SK-MEL-5 (cell line): ENCODE measurements at regions not wholly inside any gene's neighbourhood (a gene's known extent, or its start where the extent isn't known, plus 50 kb on each side); places are given as distances from the start of the nearest gene placed in this dataset.

Source experiments
- DNase-seq: peaks from one replicate; pipeline ENCODE4 v3.0.0-alpha.2; 2016; ENCODE audit warnings: low read depth, low spot score
- in situ Hi-C: cut with HindIII; loops from 2 replicates; pipeline ENCODE4 v1.10.0; 2016; ENCODE audit warnings: low sequenced_read_pairs, high pct_unique_total_duplicates, low pct_unique_long_range_greater_than_20kb

DNA sequence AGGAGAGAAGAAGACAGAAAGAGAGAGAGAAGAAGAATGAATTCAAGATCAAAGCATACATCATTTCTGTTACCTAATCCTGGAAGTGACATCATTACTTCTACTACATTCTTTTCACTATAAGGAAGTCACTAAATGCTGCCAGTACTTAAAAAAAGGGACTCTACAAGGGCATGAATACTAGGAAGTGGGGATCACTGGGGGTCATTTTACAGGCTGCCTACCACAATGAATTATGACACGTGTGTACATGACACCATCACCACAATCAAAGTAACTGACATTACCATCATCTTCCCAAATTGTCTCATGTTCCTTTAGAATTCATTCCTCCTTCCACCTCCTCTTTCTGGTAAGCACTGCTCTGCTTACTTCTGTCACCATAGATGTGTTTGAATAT, 227.0 kb downstream of the CPE start:
- DNase-seq: no peak
- in situ Hi-C loops: no loop called here

DNA sequence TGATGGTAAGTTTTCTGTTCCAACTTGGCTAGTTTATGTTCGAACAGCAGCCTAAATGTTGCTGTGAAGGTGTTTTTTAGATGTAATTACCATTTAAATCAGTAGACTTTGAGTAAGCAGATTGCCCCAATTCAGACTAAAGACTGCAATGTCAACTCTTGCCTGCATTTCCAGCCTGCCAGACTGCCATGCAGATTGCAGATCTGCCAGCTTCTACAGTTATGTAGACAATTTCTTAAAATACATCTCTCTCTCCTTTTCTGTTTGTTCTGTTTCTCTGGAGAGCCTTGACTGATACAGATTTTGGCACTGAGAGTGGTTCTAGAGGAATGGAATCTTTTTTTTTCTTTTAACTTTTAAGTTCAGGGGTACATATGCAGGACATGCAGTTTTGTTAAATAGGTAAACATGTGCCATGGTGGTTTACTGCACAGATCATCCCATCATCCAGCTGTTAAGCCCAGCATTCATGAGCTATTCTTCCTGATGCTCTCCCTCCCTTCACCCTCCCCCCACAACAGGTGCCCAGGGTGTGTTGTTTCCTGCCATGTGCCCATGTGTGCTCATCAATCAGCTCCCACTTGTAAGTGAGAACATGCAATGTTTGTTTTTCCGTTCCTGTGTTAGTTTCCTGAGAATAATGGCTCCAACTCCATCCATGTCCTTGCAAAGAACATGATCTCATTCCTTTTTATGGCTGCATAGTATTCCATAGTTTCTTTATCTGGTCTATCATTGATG, 227.8 kb downstream of the CPE start:
- in situ Hi-C loops: no loop called here
- DNase-seq: no peak

DNA sequence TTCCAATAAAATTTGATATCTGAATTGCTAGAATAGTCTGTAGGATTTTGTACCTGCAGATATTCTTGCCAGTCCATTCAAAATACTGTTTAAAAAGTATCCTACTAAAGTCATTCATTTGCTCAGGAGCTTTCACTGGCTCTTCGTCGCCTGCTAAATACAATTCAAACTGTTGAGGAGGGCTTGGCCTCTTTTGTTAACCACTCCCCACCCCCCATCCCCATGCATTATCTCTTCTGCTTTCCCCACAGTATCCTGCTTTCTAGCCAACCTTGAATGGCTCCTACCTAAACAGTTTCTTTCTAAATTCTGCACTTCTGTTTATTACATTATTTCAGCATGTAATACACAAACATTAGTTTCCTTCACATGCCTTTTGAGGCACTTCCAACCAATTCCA, 230.8 kb downstream of the CPE start:
- no peak for DNase-seq
- in situ Hi-C loops: no loop called here

DNA sequence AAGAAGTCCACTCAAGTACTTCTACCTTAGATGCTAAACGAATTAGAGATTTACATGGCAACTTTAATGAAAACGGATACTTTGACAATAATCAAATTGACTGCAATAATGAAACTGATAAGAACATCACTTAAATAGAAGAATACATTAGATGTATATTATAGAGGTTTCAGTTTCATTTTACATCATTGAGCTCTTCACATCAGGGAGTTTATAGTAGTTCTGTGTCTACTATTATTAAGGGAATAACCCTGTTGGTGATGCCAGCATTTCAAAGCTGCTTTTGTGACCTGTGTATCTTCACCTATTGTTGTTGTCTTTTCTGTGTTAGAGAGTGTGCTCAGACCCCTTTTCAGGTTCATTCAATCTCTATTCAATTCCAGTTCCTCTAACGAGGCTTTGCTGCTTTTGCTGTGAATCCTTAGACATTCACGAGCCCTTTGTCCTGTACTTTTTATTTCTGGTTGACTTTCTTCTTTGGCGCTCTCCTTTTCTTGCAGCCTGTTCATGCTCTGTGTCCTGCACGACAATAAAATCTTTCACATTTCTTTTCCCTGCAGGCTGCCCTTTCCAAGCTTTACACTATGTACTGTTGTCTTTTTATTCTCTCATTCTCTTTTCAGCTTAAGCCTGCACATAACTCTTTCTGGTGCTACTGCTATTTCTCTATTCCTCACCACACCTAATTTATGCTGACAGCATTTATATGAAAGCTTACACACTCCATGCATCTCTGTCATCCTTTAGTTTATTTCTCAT, 232.1 kb downstream of the CPE start:
- no peak for DNase-seq
- in situ Hi-C loops: no loop called here

DNA sequence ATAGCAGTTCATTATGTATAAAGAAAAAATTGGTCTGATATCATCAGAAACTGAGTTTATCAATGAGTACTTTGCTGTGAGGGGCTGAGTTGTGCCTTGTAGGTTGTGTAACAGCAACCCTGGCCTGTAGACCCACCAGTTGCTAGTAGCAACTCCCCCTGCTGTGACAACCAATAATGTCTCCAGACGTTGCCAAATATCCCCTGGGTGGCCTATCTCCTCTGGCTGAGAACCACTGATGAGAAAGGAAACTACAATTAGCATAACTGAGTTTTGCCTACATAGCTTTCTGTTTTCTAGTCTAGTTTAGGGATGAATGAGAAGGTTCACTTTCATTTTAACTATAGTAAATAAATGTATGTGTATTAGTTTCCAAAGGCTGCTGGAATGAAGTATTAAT, 234.1 kb downstream of the CPE start:
- in situ Hi-C loops: no loop called here
- DNase-seq: no peak

DNA sequence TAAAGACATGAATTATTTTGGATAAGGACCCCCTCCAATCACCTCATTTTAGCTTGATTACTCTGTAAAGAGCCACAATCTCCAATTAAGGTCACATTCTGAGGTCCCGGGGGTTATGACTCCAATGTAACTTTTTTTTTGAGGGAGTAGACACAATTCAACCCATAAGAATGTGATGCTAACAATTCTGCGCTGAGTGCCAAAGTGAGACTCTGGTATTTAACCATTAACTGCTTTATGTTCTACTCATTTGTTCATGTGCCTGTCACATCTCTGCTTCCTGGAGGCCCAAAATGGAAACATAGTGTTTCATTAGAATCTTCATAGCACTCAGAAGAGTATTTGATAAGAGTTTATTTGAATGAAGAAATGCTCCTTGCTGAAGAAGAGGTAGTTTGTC, 234.8 kb downstream of the CPE start:
- in situ Hi-C loops: no loop called here
- DNase-seq: no peak

DNA sequence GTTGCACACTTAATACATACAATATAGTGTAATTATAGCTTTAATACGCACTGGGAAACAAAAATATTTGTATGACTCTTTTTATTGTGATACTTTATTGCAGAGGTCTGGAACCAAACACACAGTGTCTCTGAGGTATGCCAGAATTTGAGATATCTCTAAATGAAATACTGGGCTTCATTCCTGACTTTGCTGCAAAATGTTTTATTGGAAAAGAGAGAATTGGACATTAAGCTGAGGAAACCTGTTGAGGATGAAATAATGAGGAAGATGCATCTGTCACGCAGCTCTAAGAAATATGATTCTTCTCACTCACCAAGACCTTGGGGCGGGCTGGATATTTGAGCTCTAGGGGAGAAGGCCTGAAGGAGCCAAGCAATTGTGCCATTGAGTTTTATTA, 242.1 kb downstream of the CPE start:
- in situ Hi-C loops: no loop called here

DNA sequence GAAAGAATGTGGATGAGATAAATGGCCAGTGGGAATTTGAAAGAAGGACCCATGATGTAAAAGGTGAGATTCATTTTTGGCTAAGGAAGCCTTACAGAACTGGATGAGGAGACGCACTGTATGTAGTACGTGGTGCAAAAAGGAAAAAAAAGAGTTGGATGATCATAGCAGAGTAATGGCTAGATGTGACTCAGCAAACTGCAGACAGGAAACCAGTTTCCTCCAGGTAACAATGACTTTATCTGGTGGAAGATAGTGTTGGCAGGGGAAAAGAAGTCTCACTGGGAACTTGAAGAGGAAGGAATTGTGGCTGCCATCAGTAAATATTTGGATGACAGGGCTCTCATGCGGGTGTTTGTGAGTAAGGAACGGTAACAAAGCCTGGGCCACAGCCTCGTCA, 243.2 kb downstream of the CPE start:
- DNase-seq: no peak
- in situ Hi-C loops: no loop called here

More for the DNA sequence above, 242.1 kb downstream of the CPE start:
- DNase-seq: no peak

DNA sequence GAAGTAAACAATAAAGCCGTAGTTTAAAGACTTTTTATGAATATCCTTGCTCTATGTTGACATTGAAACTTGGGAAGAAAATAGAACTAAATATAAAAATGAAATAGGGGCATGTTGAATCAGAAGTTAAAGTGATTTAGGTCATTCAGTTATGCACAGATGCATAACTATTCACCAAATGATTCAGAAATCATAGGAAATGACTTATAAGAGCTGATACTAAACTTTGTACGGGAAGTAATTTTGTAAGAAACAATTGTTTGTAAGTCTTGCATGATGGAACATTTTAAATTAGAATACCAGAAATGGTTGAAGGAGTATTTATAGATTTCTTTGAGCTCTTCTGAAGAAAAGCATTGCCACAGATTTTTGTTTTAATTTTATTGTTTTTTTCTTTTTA, 246.5 kb downstream of the CPE start:
- in situ Hi-C loops: no loop called here
- no peak for DNase-seq

DNA sequence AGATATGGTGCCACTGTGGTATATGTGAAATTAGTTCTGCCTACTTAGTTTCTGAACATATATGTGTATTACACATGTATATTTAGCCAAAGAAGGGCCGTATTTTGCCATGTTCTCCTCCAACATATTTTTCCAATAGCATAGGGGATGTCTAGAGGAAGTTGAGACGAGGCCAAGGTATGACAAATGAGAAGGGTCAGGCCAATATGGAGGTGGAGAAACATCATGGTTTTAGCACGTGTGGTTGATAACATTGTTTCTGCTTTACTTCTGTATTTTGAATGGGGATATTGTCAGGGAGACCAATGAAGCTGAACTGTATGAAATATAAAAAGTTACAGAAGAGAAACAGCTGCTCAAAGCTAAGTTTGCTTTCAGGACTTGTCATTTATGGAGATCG, 246.7 kb upstream of the TLL1 start:
- DNase-seq: no peak
- in situ Hi-C loops: no loop called here

DNA sequence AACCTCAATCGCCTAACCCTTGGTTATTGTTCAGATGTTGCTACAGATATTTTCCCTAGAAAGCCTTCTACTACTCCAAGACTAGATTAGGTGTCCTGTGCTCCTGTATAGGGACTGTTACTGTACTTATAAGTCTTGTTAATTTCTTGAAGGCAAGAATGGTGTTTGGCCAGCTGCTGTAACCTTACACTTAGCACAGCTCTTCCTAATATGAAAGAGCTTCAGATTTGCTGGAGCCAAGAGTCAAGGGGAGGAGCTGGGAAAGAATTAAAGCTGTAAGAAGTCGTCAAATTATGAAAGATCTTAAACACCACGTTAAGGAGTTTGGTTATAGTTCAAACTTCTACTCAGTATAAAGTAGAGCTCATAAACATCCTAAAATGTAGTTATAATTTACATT, 245.9 kb upstream of the TLL1 start:
- no peak for DNase-seq
- in situ Hi-C loops: no loop called here

DNA sequence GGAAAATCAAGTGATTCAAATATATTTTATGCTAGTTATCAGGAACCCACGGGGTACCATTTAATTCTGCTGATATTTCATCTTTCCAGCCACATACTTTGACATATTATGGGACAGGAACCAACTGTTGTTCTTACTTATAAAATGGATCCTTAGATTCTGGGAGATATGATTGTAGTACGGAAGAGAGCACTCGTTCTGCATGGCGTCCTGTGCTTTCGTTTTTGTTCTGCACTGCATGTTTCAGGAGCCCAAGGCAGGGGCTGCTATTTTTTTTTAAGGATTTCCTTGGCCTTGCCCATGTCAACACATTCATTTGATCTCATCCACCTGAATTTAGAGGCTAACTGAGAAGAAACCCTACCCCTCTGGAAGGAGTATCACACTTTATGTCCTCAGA, 245.5 kb upstream of the TLL1 start:
- in situ Hi-C loops: no loop called here
- no peak for DNase-seq

DNA sequence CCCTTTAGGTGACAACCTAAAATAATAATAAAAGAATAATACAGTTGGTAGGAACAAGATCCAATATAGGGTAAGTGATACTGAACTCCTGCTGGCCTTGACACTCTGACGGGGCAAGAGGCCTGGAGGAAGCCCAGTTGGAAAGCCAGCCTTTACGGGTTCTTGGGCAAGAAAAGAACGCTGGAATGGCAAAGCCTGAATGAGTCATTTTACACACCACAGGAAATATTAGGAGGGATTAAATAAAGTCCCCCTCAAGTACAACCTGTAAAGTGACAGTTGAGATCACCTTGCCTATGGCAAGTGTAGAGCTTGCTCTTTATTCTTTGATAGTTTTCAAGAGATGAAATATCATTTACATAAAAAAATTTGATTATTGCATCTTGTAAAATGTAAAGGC, 244.5 kb upstream of the TLL1 start:
- in situ Hi-C loops: no loop called here
- DNase-seq: no peak

DNA sequence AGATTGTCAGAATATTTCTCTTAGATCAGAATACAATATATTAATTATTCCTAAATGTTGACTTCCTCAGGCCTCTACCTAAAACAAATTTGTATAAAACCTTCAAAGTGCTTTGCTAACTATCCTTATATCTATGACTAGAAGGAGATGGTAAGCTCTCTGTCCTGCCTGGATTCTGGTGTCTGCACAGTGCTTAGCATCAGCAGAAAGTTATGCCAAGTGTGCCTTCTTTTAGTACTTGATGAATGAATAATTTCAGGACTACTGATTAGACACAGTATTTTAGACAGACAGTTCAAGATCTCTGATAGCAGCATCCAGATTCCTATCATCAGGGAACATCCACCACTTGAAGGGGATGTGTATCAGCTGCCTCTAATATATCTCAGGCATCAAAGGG, 242.4 kb upstream of the TLL1 start:
- DNase-seq: no peak
- in situ Hi-C loops: no loop called here

DNA sequence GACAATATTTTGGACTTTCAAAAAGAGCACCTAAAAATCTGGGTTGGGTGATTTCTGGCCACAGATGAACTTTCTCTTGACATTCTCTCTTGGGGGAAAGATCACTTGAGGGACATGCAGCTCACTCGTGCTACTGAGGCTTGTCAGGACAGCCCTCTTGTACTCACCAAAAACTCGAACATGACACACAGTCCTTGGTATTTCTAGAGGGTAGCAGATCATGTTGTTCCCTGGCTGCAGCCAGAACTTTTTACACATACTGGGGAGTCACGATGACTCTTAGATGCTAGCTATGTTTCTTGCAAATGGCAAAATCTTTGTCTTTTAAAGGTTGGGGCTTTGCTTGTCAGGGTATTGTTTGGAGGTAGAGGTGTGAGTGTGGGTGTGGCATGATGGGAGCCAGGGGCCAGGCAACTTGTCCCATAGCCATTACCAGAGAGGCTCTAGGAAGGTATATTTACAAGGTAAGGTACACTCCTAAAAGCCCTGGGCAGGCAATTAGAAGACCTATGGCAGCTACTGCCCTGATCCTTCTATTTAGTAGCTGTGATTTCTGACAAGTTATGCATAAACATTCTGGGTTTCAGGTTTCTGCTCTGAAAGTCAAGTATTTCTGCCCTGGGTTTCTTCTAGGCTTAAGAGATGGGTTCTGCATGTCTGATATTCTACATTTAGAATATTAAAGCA, 241.7 kb upstream of the TLL1 start:
- in situ Hi-C loops: no loop called here
- no peak for DNase-seq

DNA sequence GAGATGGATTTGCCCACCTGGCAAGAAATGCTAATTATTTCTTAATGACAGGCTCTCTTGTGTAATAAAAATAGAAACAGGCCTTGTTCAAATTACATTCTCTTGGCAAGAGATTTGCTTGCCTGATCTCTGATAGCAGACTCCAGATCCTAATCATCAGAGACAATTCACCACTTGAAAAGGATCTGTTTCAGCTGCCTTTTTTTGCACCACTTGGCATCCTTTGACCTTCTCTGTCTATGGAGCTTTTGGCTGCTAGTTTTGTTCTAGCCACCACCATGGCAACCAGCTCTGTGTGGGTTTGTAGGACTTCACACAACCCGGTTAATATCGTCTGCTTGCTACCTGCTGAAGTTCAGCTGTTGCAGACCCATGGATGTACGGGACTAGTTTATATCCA, 241.1 kb upstream of the TLL1 start:
- DNase-seq: no peak
- in situ Hi-C loops: no loop called here

DNA sequence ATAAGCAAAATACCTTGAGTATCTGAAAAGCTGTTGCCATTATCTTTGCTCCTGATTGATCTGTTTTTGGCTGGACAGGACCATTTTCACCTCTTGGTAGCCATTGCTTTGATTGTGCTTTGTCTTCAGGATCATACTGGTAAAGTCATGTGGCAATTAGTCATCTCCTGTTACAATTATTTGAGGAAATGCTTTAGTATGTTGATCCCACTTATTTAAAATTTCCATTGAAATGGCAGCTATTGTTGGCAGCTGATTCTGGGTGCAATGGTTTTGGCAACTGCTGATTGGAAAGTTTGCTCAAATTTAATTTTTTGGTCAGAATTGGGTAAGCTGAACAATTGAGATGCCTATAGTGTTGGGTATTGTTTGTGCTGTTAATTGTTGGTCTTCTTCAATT, 238.3 kb upstream of the TLL1 start:
- no peak for DNase-seq
- in situ Hi-C loops: no loop called here

DNA sequence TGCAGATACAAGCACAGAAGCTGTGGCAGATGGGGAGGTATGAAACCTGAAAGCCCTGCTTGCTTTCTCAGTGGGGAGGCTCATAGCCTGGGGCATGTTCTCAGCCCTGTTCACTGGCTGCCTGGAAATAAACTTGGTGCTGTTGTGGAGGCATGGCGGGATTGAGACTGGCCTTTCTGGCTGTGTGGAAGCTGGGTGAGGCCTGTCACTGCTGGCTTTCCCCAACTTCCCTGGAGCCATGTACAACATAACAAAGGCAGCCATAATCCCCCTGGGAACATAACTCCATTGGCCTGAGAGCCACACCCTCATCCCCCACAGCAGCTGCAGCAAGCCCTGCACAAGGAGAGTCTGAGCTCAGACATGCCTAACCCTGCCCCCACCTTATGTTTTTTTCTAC, 237.7 kb upstream of the TLL1 start:
- in situ Hi-C loops: no loop called here
- DNase-seq: no peak

DNA sequence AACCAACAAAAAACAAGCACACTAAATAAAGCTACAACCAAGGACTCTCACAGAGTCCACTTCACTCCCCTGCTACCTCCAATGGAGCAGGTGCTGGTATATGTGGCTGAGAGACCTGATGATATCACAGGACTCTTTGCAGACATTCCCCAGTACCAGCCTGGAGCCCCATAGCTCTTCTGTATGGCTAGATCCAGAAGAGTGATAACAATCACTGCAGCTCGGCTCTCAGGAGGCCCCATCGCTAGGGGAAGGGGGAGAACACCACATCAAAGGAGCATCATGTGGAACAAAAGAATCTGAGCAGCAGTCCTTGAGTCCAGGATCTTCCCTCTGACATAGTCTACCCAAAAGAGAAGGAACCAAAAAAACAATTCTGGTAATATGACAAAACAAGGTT, 237.1 kb upstream of the TLL1 start:
- in situ Hi-C loops: no loop called here
- DNase-seq: no peak
